ENCODE measurements at regions not wholly inside any gene's neighbourhood (a gene's known extent, or its start where the extent isn't known, plus 50 kb on each side); places are given as distances from the start of the nearest gene placed in this dataset.

GRCh38 chr5:120096413-120096812 is 367.7 kb upstream of the PRR16 start:
- Mint-ChIP-seq H3K27me3 (no peaks in the 10 kb centered on the region), H3K27ac (no peak overlapping the region), H3K9me3 (ENCODE audit: low read depth) (no peaks in the 10 kb centered on the region), H3K36me3 (ENCODE audit: insufficient read depth) (no peaks in the 10 kb centered on the region), H3K4me3 (ENCODE audit: low read depth) (no peak overlapping the region), H3K4me1 (ENCODE audit: low read depth) (peaks cover 13% of the 10 kb centered on the region)
- TF ChIP-seq CTCF (IDR thresholded peaks at IDR 0.05; ENCODE audit: unreplicated experiment) = no peak
- no peak for DNase-seq (ENCODE audit: low spot score, unreplicated experiment)

- Mint-ChIP-seq H3K9me3 (ENCODE audit: low read depth) (no peaks in the 10 kb centered on the region), H3K4me3 (ENCODE audit: low read depth) (no peak overlapping the region), H3K4me1 (ENCODE audit: low read depth) (peaks cover 15% of the 10 kb centered on the region), H3K36me3 (ENCODE audit: insufficient read depth) (no peaks in the 10 kb centered on the region), H3K27me3 (no peaks in the 10 kb centered on the region), H3K27ac (no peak overlapping the region)
- no peak for TF ChIP-seq CTCF (IDR thresholded peaks at IDR 0.05; ENCODE audit: unreplicated experiment)
- DNase-seq (ENCODE audit: low spot score, unreplicated experiment) = no peak
These were observed 365.7 kb upstream of the PRR16 start for GRCh38 chr5:120098426-120098825.

GRCh38 chr5:120098902-120099535 is 365.1 kb upstream of the PRR16 start:
- Mint-ChIP-seq H3K27me3 (no peaks in the 10 kb centered on the region), H3K4me3 (ENCODE audit: low read depth) (no peak overlapping the region), H3K9me3 (ENCODE audit: low read depth) (no peaks in the 10 kb centered on the region), H3K36me3 (ENCODE audit: insufficient read depth) (no peaks in the 10 kb centered on the region), H3K27ac (no peak overlapping the region), H3K4me1 (ENCODE audit: low read depth) (peaks cover 15% of the 10 kb centered on the region)
- no peak for DNase-seq (ENCODE audit: low spot score, unreplicated experiment)
- no peak for TF ChIP-seq CTCF (IDR thresholded peaks at IDR 0.05; ENCODE audit: unreplicated experiment)

GRCh38 chr5:120101771-120102170 is 362.3 kb upstream of the PRR16 start:
- H3K4me1 Mint-ChIP-seq (ENCODE audit: low read depth) = peaks cover 7% of the 10 kb centered on the region
- DNase-seq (ENCODE audit: low spot score, unreplicated experiment) = no peak
- no peak overlapping the region for H3K4me3 Mint-ChIP-seq (ENCODE audit: low read depth)
- no peaks in the 10 kb centered on the region for H3K9me3 Mint-ChIP-seq (ENCODE audit: low read depth)
- H3K27ac Mint-ChIP-seq = no peak overlapping the region
- TF ChIP-seq CTCF (IDR thresholded peaks at IDR 0.05; ENCODE audit: unreplicated experiment) = no peak
- no peaks in the 10 kb centered on the region for H3K27me3 Mint-ChIP-seq
- H3K36me3 Mint-ChIP-seq (ENCODE audit: insufficient read depth) = no peaks in the 10 kb centered on the region

- no peak for TF ChIP-seq CTCF (IDR thresholded peaks at IDR 0.05; ENCODE audit: unreplicated experiment)
- no peak for DNase-seq (ENCODE audit: low spot score, unreplicated experiment)
- H3K27ac Mint-ChIP-seq = no peak overlapping the region
- H3K36me3 Mint-ChIP-seq (ENCODE audit: insufficient read depth) = no peaks in the 10 kb centered on the region
- peaks cover 3% of the 10 kb centered on the region for H3K4me1 Mint-ChIP-seq (ENCODE audit: low read depth)
- no peaks in the 10 kb centered on the region for H3K27me3 Mint-ChIP-seq
- H3K4me3 Mint-ChIP-seq (ENCODE audit: low read depth) = no peak overlapping the region
- H3K9me3 Mint-ChIP-seq (ENCODE audit: low read depth) = no peaks in the 10 kb centered on the region
These were observed 360.6 kb upstream of the PRR16 start for GRCh38 chr5:120103495-120103894.

Measured in progenitor cell of endocrine pancreas (in vitro differentiated cells).